Sciatic nerve (tissue), 2 donors: ENCODE measurements at regions not wholly inside any gene's neighbourhood (a gene's known extent, or its start where the extent isn't known, plus 50 kb on each side); places are given as distances from the start of the nearest gene placed in this dataset.
"Not testable (repeated sequence)": the region's sequence is repeated elsewhere in the genome, so short reads cannot be mapped to it uniquely, and the experiment has no call there.

Experiments used
- ATAC-seq: fragments of 200-7000 bp; cut with Tn5 transposase; one replicate; pipeline ENCODE4 v1.9.1; 2020; ENCODE audit warnings: mild to moderate bottlenecking, moderate library complexity
- DNase-seq: peaks from one replicate; pipeline ENCODE4 v3.0.0-alpha.2; 2020; ENCODE audit warnings: low spot score
- intact Hi-C: fragments of 100-400 bp; cut with DNase I; formaldehyde crosslinking; loops from one replicate; pipeline ENCODE4 v1.14.2; 2022
- donor health status: DM: no; HTN: no; CAD: no.
- donor health status: DM: no; HTN: no; CAD: no.

DNA sequence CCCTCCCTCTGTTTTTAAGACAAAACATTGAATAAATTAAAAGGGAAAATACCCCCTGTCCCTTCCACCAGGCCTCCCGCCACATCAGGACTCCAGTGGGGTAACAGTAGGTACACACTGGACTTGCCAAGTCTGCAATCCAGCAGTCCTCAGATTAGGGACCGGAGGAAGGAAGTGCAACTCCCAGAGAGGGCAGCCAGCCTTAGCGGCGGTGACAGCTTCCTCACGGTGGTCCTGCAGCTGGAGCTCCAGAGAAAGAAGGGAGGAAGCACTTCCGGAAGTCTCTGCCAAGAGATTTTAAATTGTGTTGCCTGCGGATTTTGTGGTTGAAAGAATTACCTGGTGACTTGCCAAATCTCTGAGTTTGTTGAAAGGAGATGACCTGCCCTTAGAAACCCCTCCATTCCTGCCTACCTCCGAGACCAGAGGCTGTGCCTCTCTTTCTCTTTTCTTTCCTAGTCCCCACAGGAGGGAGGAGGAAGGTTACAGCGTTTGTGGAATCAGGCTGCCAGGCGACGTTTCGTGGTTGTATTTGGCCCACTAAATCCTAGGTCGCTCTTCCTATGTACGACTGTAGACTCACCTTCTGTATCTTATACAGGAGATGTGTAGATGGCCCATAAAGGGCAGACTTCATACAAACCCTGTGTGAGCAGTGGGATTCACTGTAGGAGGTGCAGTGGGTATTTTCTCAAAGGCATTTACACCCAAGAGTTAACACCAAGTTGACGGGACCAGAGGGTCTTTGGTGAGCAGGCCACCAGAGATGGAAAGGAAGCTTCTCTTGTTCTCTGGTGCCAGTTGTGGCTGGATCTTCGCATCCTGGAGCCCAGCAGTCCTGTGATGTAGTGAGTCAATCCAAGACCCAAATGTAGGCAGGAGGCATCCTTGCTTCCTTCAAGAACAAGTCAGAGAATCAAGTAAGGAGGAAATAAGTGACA, 77.9 kb downstream of the INSIG1 start:
- ATAC-seq (no peak), DNase-seq (no peak)
- intact Hi-C loops, result no loop called here

- no peak for DNase-seq
- no peak for ATAC-seq
- intact Hi-C loops, result no loop called here
Observed at GRCh38 chr7:155377071-155377837, 79.6 kb downstream of the INSIG1 start.

DNA sequence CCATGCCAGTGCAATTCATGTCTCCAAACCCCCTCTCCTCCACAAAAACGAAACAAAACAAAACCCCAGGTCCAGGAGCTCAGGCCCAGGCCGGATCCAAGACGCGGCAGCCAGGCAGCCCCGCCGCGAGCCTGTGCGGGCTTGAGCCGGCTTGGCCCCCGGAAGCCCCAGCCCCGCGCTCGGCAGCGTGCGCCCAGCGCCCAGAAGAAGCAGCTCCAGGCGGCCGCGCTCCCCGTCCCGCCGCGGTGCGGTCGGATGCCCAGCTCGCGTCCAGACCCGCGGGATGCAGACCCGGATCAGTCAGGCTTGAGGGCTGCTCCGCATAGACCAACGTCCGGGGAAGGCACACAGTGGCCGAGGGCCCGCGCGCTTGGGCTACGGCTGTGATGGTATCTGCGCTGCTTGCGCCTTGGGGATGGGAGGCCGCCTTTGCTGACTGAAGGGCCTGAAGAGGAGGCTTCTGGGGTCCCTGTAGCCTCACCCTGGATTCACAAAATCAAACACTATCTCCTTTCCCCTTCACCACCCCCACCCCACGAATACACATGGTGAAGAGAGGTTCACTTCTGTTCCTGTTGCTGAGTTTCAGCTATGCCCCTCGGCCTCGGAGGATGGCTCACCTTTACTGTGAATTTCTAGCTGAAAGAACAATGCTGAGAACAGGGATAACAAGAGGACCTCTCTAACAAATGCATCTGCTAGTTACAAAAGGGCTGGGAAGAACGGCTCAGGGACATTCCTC, 79.9 kb upstream of the EN2 start:
- DNase-seq (no peak), ATAC-seq (no peak)
- intact Hi-C loops, result no loop called here

DNA sequence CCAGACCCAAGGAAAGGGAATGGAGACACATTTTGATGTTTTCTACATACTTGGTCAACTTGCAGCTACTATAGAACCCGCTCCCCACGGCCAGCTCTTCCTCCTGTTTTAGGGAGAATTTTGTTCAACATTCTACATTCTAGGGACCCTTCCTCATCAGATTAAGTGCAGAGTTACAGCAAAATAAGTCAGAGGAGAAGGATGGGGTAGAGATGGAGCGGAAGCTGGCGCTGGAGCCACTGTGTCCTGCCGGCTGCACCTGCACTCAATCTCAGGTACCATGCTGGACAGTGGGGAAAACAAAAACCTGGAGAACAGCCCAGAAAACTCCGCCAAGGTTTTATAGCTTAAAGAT, 79.4 kb upstream of the EN2 start:
- no peak for ATAC-seq
- intact Hi-C loops, result no loop called here
- no peak for DNase-seq

- ATAC-seq, result no peak
- DNase-seq, result no peak
- intact Hi-C loops, result no loop called here
Observed at GRCh38 chr7:155378959-155379871, 78.7 kb upstream of the EN2 start.

GRCh38 chr7:155380221-155380861, 77.6 kb upstream of the EN2 start:
- DNase-seq, result peak; percentile 75
- intact Hi-C loops, result no loop called here
- peak; percentile 72 for ATAC-seq

DNA sequence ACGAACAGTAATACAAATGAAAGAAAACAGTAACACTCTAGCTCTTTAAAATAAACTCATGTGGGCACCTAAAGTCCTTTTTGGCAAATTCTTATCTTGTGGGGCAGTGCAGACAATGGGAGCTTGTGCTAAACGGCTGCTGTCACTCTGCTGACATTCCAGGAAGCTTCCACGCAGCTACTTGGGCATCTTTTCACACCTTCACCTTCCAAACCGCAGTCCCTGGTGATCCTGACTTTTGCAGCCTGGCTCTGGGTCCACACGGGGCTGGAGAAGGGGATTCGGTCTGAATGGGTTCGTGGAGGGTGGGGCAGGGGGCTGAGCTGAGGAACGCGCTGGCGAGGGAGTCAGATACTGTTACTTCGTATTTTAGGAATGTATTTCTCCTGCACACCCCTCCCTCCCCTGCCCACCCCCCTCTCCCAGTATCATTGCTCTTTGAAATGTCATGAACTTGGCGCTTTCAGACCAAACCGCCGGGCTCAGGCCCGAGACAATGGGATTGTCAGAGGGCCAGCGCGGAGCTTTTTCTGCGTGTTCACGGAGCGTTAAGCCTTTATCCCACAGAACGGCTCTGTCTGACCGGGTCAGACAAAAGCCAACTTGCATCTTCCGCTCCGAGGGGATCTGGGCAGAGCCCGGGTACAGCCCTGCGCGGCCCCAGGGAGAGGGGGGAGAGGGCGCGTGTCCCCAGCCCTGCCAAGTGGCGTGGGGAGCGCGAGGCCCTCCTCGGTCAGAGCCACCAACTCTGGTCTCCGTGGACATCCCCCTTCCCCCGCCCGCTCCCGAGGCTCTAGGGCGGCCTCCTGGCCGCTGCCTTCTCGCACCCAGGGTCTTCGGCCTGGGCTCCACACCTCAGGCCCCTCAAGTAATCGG, 76.7 kb upstream of the EN2 start:
- DNase-seq (no peak), ATAC-seq (no peak)
- intact Hi-C loops, result no loop called here

DNA sequence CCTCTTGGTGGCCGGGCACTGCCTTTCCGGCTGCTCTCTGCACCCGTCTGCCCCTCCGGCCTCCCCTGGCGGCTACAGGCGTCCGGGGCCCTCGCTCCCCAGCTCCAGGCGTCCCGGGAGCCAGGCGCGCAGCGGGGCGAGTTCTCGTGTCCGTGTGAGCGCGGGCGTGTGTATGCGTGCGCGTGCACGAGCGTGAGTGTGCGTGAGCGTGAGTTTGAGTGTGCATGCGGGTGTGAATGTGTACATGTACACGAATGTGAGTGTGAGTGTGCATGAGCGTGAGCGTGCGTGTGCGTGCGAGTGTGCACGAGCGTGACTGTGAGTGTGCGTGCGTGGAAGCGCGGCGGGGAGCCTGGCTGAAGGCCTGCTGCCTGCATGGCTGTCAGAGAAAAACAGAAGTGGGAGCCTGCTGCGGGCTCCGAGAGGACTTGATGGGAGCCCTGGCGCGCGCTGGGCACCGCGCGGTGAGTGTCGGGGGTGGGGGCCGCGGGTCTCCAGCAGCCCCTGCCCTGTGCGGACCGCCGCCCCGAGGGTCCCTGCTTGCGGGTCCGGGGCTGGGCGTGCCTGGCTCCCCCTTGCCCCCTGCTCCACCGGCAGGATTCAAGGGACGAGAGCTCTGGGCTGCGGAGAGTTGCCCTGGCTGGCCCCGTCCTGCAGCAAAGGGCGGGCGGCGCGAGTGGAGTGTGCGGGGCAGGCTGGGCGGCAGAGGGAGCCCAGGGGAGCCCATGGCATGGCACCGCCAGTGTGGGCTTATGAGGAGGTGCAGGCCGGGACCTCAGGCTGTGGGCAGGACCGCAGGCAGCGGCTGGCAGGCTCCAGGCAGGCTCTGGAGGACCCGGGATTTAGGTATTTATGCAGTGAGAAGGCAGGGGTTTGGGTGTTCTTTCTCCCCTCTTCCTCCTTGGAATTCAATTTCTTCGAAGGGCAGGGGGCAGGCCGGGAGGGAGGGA, 75.8 kb upstream of the EN2 start:
- intact Hi-C loops, result no loop called here
- no peak for ATAC-seq
- no peak for DNase-seq

- intact Hi-C loops, result no loop called here
- ATAC-seq, result no peak
- DNase-seq, result no peak
Observed at GRCh38 chr7:155382802-155383171, 75.1 kb upstream of the EN2 start.

- intact Hi-C loops, result no loop called here
- DNase-seq (no peak), ATAC-seq (no peak)
Observed at GRCh38 chr7:155383756-155384491, 74.0 kb upstream of the EN2 start.

DNA sequence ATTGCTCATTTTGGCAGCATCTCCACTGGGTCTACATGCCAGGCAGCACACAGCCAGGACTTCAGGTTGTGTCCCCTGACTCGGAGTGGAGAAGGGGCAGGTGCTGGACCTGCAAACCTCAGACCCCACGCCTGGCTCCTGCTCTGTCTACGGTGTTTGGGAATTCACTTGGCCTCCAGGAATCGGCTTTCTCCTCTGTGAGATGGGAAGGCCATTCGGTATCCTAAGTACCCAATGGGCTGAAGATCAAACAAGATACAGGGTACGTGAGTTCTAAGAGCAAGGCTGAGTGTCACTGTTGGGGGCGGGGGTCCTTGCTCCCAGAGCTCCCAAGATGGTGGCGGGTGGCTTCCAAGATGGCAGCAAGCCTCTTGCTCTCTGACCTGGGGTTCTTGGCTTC, 73.2 kb upstream of the EN2 start:
- DNase-seq, result no peak
- intact Hi-C loops, result no loop called here
- ATAC-seq, result no peak

- DNase-seq, intact Hi-C loops, ATAC-seq: not testable (repeated sequence)
Observed at GRCh38 chr7:155385182-155385581, 72.7 kb upstream of the EN2 start.

DNA sequence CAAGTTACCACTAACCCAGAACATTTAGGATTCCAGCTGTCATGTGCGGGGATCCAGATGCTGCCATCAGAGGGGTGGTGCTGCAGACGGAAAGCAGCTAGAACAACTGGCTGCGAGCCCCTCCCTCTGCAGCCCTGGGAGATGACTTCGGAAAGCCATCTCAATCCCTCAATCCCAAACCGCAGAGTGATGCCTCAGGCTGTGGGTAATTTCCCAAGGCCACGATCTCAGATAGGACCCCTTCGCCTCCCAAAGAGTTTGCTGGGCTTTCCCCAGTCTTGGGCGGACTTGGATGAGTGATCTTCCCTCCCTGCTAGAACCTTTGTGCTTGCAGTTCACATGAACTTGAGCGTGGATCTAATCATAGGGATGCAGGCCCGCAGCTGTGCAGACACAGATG, 71.3 kb upstream of the EN2 start:
- no peak for ATAC-seq
- intact Hi-C loops, result no loop called here
- DNase-seq, result no peak

GRCh38 chr7:155387066-155387620, 70.8 kb upstream of the EN2 start:
- ATAC-seq (no peak), DNase-seq (no peak)
- intact Hi-C loops, result no loop called here

- DNase-seq, result no peak
- no peak for ATAC-seq
- intact Hi-C loops, result no loop called here
Observed at GRCh38 chr7:155388561-155388960, 69.4 kb upstream of the EN2 start.
